GM18909 (cell line): ENCODE measurements at regions not wholly inside any gene's neighbourhood (a gene's known extent, or its start where the extent isn't known, plus 50 kb on each side); places are given as distances from the start of the nearest gene placed in this dataset.
"Not testable (repeated sequence)": the region's sequence is repeated elsewhere in the genome, so short reads cannot be mapped to it uniquely, and the experiment has no call there.

Source experiments
- ATAC-seq: cut with Tn5 transposase; IDR thresholded peaks from one replicate; pipeline ENCODE4 v1.9.1; 2021; ENCODE audit warnings: mild to moderate bottlenecking; ENCODE audit not compliant: unreplicated experiment, poor library complexity

GRCh38 chr2:8442833-8443486, 238.9 kb upstream of the ID2 start:
- ATAC-seq, result peak; percentile 50

- ATAC-seq, result no peak
Measured at GRCh38 chr2:8445580-8445979, 236.3 kb upstream of the ID2 start.

- ATAC-seq, result not testable (repeated sequence)
Measured at GRCh38 chr2:8446751-8447150, 235.1 kb upstream of the ID2 start.

GRCh38 chr2:8447610-8448221, 234.1 kb upstream of the ID2 start:
- no peak for ATAC-seq

DNA sequence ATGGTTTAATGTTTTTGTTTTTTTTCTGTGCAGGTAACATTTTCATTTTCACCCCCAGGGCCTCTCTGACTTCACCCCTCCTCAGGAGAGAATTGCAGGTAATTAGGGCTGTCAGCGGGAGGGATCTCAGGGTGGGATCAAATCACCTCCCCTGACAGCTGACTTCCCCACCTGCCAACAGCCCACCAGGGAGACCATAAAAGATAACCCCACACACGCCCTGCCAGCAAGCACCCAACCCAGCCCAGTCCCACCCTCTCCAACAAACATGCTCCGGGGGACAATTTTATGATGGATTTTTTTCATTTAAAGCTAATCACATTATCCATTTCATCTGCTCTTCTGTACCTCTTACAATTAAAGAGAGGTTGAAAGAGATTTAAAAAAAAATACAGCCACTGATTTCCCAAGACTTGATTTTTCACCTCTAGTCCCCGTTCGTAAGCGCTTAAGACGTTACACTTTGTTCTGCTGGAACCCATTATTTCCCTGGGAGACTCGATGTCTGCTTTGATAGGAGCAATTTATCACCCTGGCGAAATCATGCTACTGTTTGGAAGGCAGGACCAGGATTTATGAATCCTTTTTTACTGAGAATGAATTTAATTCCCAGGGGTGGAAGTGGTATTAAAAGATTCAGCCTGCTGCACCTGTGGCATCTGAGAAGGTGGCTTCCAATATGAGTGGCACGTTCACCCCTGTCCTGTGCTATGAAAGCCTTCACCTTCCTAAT, 232.9 kb upstream of the ID2 start:
- ATAC-seq, result no peak

- no peak for ATAC-seq
Measured at GRCh38 chr2:8451273-8451672, 230.6 kb upstream of the ID2 start.

- ATAC-seq, result no peak
Measured at GRCh38 chr2:8452296-8452695, 229.6 kb upstream of the ID2 start.

DNA sequence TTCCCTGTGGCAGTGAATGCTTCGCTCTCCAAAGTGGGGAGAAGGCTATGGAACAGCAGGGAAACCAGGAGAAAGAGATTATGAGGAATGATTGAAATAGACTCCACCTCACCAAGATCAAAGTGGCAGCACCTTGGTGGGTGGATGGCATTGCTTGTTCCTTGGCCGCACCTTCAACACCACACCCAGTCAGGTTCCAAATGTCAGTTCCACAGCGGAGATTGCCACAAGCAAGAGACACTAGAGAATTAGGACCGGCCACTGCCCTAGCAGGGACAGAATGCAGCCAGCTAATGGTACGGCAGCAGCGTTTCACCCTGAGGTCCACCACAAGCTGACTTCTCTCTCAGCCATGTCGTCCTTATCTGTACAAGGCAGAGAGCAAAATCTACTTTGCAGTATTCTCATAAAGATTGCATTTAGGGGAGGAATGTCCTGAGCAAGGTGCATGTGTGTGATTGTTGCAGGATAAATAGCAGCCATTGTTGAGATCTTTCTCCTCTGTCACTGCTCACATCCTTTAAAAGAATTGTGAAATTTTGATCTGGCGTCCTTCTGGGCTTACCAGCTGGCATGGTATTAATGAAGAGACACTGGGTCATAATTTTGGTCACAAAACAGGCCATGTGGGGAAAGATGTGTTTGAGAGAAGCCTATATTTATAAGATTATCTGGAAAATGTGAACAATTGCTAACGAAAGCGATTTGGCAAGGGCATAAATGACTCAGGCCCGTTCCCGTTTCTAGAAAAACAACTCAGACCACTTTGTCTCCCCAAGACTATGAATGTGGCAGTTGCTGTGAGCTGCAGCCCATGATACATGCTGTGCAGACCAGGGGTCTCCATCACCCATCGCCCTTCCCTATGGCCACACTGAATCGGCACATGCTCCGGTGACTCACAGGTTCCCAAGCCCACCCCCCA, 228.6 kb upstream of the ID2 start:
- ATAC-seq, result no peak

DNA sequence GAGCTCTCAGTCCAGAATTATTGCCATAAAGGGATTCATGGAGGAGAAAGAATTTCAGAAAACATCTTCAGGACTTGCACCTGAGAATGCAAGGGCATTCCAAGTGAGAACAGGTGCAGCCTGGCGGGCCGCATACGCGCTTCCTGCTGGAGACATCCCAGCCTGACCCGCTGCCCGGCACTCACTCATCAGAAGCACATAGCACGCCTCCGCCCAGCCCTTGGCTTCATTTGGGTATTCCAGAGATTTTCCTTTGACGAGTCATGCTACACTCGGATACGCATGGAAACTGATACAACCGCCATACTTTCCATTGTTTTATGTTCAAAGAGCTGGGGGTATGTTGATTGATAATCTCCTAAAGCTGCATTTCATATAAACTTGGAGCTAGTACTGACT, 228.0 kb upstream of the ID2 start:
- ATAC-seq, result no peak

GRCh38 chr2:8454797-8455196, 227.1 kb upstream of the ID2 start:
- ATAC-seq, result no peak

DNA sequence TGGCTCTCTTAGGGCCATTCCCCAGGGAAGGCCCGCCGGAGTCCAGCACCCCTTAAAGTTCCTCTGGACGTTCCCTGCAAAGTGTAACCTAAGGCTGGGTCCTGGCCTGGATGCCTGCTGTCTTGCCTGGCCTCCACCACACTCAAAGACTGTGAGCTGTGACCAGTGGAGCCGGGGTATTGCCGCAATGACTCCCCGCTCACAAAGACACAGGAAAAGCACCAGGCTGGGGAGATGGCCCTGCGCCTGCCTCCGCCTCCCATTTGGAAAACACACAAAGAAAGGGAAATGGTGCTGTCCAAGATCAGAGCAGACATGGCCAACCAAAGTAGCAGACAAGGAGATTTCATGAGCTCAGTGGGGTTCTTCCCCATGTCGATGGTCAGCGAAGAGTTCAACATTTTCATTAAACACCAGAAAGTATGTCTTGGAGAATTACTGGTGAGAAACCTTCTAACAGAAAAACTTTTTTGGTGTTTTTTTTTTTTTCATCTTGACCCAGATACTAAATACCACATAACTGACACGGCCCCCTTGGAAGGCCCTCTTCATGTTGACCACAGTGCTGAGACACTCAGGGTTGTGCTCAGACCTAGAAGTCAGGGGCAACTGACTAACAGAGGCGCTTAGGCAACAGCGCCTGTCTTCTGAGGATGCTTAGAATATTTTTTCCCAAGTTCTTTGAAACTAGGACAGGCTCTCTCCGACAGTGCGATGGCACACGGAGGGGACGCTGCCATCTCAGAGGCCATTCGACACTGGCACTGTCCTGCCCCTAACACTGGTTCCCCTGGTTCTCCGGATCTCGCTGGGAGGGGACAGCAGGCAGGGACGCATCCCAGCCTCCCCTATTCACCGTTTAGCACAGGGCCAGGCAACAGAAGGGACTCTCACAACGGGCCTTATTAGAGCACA, 226.4 kb upstream of the ID2 start:
- ATAC-seq, result no peak

DNA sequence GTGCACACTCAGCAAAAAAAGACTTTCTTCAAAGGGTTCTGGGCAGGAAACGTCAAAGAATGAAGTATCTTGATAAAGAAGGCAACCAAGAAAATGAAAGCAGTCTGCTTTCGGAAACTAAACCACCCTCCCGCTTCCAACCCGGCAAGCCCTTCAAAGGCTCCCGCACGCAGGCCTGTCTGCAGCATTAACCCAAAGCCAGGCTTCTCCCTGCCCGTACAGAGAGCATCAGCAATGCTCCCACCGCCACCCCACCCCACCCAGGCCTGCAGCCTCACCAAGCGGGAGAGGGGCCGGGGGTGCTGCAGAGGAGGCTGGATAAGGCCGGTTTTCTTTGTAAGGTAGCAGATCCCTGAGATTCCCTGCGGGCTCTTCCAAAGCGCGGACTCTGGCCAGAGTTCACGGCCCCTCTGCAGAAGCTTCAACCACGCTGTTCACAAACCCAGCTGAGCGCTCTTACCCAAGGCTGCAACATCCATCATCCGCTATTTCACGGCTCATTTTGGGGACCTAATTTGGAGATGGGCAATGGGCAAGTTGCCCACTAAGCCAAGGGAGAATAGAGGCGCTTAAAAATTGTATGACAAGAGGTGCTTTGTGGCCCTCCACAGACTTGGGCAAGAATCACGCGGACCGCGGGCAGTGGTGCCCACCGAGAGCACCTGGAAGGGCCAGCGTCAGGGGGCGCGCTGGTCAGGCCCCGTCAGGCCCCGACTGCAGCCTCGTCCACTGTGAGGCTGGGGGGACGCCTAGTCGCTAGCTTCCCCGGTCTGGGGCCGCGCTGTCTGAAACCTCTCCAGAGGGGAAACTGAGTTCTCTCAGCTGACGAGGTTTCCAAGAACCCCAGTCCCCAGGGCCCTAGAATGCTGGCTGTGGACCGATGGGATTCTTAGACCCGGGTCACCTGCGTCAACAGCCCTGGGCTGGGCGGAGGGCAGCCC, 225.4 kb upstream of the ID2 start:
- no peak for ATAC-seq

- peak; percentile 43 for ATAC-seq
Measured at GRCh38 chr2:8457092-8457481, 224.8 kb upstream of the ID2 start.

- no peak for ATAC-seq
Measured at GRCh38 chr2:8457699-8458502, 224.0 kb upstream of the ID2 start.

- no peak for ATAC-seq
Measured at GRCh38 chr2:8458503-8459459, 223.1 kb upstream of the ID2 start.

GRCh38 chr2:8459474-8459873, 222.4 kb upstream of the ID2 start:
- ATAC-seq, result no peak

GRCh38 chr2:8461341-8461740, 220.5 kb upstream of the ID2 start:
- ATAC-seq, result no peak
